ENCODE measurements at regions not wholly inside any gene's neighbourhood (a gene's known extent, or its start where the extent isn't known, plus 50 kb on each side); places are given as distances from the start of the nearest gene placed in this dataset.
"Not testable (repeated sequence)": the region's sequence is repeated elsewhere in the genome, so short reads cannot be mapped to it uniquely, and the experiment has no call there.

DNA sequence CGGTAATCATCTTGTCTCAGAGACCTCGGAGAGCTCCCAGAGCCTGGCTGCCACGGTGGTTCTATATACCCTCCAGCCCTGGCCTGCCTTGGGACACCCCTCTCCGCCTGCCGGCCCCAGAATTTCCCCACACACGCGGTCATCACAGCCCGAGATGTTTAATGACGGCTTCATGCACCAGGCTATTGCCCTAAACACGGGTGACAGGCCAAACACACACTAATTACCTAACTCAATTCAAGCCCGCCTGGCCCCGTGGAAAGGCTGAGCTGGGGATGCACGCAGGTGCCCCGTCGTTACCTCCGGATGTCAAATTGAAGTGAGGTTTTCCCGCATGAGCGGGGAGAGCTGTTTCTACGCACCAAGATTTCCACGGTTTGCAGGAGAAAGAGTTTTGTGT is 72.9 kb upstream of the PPP2R3B start:
- Histone ChIP-seq H3K4me3 (ENCODE audit: low read length in 2 of 2) (no peak overlapping the region), H3K9me3 (ENCODE audit: control insufficient read depth in 2 of 2, insufficient read depth in 1 of 2, low read length in 1 of 2) (peaks cover 0 to 5% of the 10 kb centered on the region in 2 donors), H3K27me3 (ENCODE audit: control insufficient read depth in 2 of 2, insufficient read depth in 1 of 2, low read length in 1 of 2) (no peaks in the 10 kb centered on the region), H3K36me3 (ENCODE audit: control insufficient read depth in 2 of 2, insufficient read depth in 2 of 2, low read length in 1 of 2) (no peaks in the 10 kb centered on the region), H3K27ac (ENCODE audit: low read depth in 1 of 2, low read length in 1 of 2) (no peak overlapping the region), H3K4me1 (ENCODE audit: control insufficient read depth in 2 of 2, insufficient read depth in 2 of 2, low read length in 2 of 2) (no peaks in the 10 kb centered on the region)
- WGBS: 88% methylated on average over 20 of the region's 20 CpGs
- no peak for DNase-seq (ENCODE audit: low read depth in 6 of 9, low spot score in 9 of 9)

DNA sequence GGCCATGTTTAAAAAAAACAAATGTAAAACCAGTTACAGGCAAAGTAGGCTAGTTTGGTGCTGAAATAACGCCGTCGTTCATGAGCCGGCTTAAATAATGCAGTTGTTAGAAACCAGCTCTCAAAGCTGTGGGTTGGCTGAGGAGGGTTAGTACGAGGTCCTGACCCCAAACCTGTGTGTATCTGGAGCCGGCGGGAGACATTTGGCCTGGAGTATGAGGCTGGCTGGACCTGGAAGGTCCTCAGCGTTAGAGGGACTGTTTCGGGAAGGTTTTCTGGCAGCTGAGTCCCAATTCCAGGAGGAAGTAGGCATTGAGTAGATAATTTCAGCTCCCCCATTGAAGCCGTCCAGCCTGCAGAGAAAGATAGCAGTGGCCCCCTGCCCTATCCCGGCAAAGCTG is 73.4 kb upstream of the PPP2R3B start:
- peaks cover 0 to 5% of the 10 kb centered on the region in 2 donors for H3K9me3 ChIP-seq (ENCODE audit: control insufficient read depth in 2 of 2, insufficient read depth in 1 of 2, low read length in 1 of 2)
- WGBS: 89% methylated on average over 11 of the region's 11 CpGs
- no peak for DNase-seq (ENCODE audit: low read depth in 6 of 9, low spot score in 9 of 9)
- no peaks in the 10 kb centered on the region for H3K36me3 ChIP-seq (ENCODE audit: control insufficient read depth in 2 of 2, insufficient read depth in 2 of 2, low read length in 1 of 2)
- no peak overlapping the region for H3K4me3 ChIP-seq (ENCODE audit: low read length in 2 of 2)
- H3K27me3 ChIP-seq (ENCODE audit: control insufficient read depth in 2 of 2, insufficient read depth in 1 of 2, low read length in 1 of 2): no peaks in the 10 kb centered on the region
- no peaks in the 10 kb centered on the region for H3K4me1 ChIP-seq (ENCODE audit: control insufficient read depth in 2 of 2, insufficient read depth in 2 of 2, low read length in 2 of 2)
- no peak overlapping the region for H3K27ac ChIP-seq (ENCODE audit: low read depth in 1 of 2, low read length in 1 of 2)

DNA sequence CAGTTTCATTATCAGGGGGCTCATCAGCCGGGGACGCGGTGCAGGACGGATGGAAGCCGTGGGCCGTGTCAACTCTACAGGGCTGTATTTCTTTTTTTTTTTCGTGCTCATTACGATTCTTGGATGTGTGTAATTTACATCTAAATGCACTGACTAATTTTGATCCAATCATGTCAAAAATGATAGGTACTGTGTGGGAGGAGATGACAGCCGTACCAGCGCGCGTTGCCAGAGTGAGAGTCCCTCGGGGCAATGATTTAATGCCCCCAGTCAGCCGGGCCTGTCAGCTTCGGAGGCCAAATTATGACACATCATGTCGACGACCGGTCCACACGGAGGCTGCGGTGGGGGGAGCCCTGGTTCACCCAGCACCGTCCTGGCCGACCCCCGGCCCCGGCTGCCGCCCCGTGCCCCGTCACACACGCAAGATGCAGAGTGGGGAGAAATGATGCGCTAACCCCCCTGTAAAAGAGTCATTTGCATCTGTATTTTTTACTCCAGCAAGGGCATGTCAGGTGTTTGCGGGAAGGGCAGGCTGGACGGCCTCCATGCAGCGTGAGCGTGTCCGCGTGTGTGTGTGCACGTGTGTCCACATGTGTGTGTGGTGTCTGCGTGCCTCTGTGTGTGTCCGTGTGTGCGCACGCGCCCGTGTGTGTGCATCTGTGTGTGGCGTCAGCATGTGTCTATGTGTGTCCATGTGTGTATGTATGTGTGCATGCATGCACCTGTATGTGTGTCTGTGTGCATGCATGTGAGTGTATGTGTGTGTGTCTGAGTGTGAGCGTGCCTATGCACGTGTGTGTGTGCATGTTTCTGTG is 74.3 kb upstream of the PPP2R3B start:
- no peak overlapping the region for H3K4me3 ChIP-seq (ENCODE audit: low read length in 2 of 2)
- WGBS: 95% methylated on average over 45 of the region's 45 CpGs
- H3K27me3 ChIP-seq (ENCODE audit: control insufficient read depth in 2 of 2, insufficient read depth in 1 of 2, low read length in 1 of 2): no peaks in the 10 kb centered on the region
- no peaks in the 10 kb centered on the region for H3K36me3 ChIP-seq (ENCODE audit: control insufficient read depth in 2 of 2, insufficient read depth in 2 of 2, low read length in 1 of 2)
- no peaks in the 10 kb centered on the region for H3K4me1 ChIP-seq (ENCODE audit: control insufficient read depth in 2 of 2, insufficient read depth in 2 of 2, low read length in 2 of 2)
- H3K27ac ChIP-seq (ENCODE audit: low read depth in 1 of 2, low read length in 1 of 2): no peak overlapping the region
- H3K9me3 ChIP-seq (ENCODE audit: control insufficient read depth in 2 of 2, insufficient read depth in 1 of 2, low read length in 1 of 2): peaks cover 0 to 5% of the 10 kb centered on the region in 2 donors
- DNase-seq (ENCODE audit: low read depth in 6 of 9, low spot score in 9 of 9): no peak

DNA sequence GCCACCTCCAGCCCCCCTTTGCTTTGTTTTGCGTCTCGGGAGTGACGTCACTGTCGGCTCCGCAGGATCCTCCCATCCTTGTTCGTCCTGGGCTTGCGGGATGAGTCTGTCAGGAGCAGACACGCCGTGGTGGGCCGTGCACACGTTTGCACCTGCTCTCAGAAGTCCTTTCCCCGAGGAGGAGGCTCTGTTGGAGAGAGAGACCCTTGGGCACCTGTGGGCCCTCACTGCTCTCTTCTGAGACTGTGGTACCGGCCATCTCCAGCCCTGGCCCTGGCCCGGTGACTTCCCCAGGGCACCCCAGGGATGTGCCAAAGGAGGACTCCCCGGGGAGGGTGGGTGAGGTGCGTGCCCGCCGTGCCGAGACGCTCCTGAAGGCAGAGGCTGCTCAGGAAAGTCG is 76.1 kb upstream of the PPP2R3B start:
- WGBS: 96% methylated on average over 21 of the region's 21 CpGs

DNA sequence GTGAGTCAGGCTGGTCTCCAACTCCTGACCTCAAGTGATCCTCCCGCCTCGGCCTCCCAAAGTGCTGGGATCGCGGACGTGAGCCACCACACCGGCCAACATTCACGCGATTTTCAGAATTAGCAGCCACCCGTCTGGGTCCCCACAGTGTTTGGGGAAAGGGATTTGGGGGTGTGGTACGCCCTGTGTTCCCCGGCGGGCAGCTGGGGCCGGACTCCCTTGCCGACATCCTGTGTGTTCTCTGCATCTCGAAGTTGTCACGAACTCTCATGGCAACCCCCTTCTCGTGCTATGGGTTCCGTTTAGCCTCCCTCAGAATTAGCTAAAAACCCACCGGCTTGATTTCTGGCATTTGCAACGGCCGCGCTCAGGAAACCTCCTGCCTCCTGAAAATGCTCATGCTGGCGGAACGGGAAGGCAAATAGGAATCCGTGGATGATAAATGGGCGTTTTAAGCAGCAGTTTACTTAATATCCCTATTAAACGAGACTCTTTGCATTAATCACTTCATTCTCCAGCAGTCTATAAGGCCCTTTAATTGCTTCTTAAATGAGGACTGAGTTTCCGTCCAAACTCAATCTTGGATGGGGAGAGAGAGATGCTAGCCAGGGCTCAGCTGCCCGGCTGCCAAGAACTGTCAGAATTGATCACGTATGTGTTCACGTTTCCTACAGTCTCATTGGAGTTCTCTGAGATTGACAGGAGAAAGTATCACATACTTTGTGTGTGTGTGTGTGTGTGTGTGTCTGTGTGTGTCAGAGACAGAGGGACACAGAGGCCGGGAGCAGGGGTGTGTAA is 78.9 kb upstream of the PPP2R3B start:
- 95% methylated on average over 32 of the region's 32 CpGs for WGBS
- H3K4me1 ChIP-seq (ENCODE audit: control insufficient read depth in 2 of 2, insufficient read depth in 2 of 2, low read length in 2 of 2): no peaks in the 10 kb centered on the region
- no peaks in the 10 kb centered on the region for H3K36me3 ChIP-seq (ENCODE audit: control insufficient read depth in 2 of 2, insufficient read depth in 2 of 2, low read length in 1 of 2)
- no peak overlapping the region for H3K27ac ChIP-seq (ENCODE audit: low read depth in 1 of 2, low read length in 1 of 2)
- H3K4me3 ChIP-seq (ENCODE audit: low read length in 2 of 2): no peak overlapping the region
- DNase-seq (ENCODE audit: low read depth in 6 of 9, low spot score in 9 of 9): no peak
- no peaks in the 10 kb centered on the region for H3K27me3 ChIP-seq (ENCODE audit: control insufficient read depth in 2 of 2, insufficient read depth in 1 of 2, low read length in 1 of 2)
- peaks cover 3 to 21% of the 10 kb centered on the region in 2 donors for H3K9me3 ChIP-seq (ENCODE audit: control insufficient read depth in 2 of 2, insufficient read depth in 1 of 2, low read length in 1 of 2)

More for the DNA sequence above, 76.1 kb upstream of the PPP2R3B start:
- Histone ChIP-seq H3K4me3 (ENCODE audit: low read length in 2 of 2) (no peak overlapping the region), H3K36me3 (ENCODE audit: control insufficient read depth in 2 of 2, insufficient read depth in 2 of 2, low read length in 1 of 2) (no peaks in the 10 kb centered on the region), H3K27me3 (ENCODE audit: control insufficient read depth in 2 of 2, insufficient read depth in 1 of 2, low read length in 1 of 2) (no peaks in the 10 kb centered on the region), H3K9me3 (ENCODE audit: control insufficient read depth in 2 of 2, insufficient read depth in 1 of 2, low read length in 1 of 2) (peaks cover 1 to 12% of the 10 kb centered on the region in 2 donors), H3K4me1 (ENCODE audit: control insufficient read depth in 2 of 2, insufficient read depth in 2 of 2, low read length in 2 of 2) (no peaks in the 10 kb centered on the region), H3K27ac (ENCODE audit: low read depth in 1 of 2, low read length in 1 of 2) (no peak overlapping the region)
- no peak for DNase-seq (ENCODE audit: low read depth in 6 of 9, low spot score in 9 of 9)

DNA sequence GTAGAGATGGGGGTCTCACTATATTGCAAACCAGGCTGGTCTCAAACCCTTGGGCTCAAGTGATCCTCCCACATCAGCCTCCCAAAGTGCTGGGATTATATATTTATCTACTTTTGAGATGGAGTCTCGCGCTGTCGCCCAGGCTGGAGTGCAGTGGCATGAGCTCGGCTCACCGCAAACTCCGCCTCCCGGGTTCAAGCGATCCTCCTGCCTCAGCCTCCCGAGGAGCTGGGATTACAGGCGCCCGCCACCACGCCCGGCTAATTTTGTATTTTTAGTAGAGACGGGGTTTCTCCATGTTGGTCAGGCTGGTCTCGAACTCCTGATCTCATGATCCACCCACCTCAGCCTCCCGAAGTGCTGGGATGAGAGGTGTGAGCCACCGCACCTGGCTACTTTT is 80.1 kb upstream of the PPP2R3B start:
- not testable (repeated sequence) for H3K4me1 ChIP-seq (ENCODE audit: control insufficient read depth in 2 of 2, insufficient read depth in 2 of 2, low read length in 2 of 2); H3K36me3 ChIP-seq (ENCODE audit: control insufficient read depth in 2 of 2, insufficient read depth in 2 of 2, low read length in 1 of 2); H3K4me3 ChIP-seq (ENCODE audit: low read length in 2 of 2); H3K27me3 ChIP-seq (ENCODE audit: control insufficient read depth in 2 of 2, insufficient read depth in 1 of 2, low read length in 1 of 2); DNase-seq (ENCODE audit: low read depth in 6 of 9, low spot score in 9 of 9); H3K27ac ChIP-seq (ENCODE audit: low read depth in 1 of 2, low read length in 1 of 2)
- peaks cover 3 to 22% of the 10 kb centered on the region in 2 donors for H3K9me3 ChIP-seq (ENCODE audit: control insufficient read depth in 2 of 2, insufficient read depth in 1 of 2, low read length in 1 of 2)
- WGBS: 94% methylated on average over 17 of the region's 17 CpGs

DNA sequence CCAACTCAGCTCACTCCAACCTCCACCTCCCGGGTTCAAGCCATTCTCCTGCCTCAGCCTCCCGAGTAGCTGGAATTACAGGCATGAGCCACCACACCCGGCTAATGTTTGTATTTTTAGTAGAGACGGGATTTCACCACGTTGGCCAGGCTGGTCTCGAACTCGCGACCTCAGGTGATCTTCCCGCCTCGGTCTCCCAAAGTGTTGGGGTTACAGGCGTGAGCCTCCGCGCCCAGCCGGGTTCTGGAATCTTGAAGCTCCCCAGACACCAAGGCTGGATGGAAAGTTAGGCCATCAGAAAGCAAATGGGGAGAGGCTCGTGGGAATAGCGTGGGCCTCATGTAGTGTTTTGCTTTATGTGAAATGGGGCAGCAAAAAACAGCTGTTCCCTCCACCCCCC is 81.0 kb upstream of the PPP2R3B start:
- H3K36me3 ChIP-seq (ENCODE audit: control insufficient read depth in 2 of 2, insufficient read depth in 2 of 2, low read length in 1 of 2); H3K4me1 ChIP-seq (ENCODE audit: control insufficient read depth in 2 of 2, insufficient read depth in 2 of 2, low read length in 2 of 2); H3K27me3 ChIP-seq (ENCODE audit: control insufficient read depth in 2 of 2, insufficient read depth in 1 of 2, low read length in 1 of 2); DNase-seq (ENCODE audit: low read depth in 6 of 9, low spot score in 9 of 9); H3K4me3 ChIP-seq (ENCODE audit: low read length in 2 of 2); H3K27ac ChIP-seq (ENCODE audit: low read depth in 1 of 2, low read length in 1 of 2): not testable (repeated sequence)
- WGBS: 97% methylated on average over 16 of the region's 16 CpGs
- peaks cover 3 to 20% of the 10 kb centered on the region in 2 donors for H3K9me3 ChIP-seq (ENCODE audit: control insufficient read depth in 2 of 2, insufficient read depth in 1 of 2, low read length in 1 of 2)

DNA sequence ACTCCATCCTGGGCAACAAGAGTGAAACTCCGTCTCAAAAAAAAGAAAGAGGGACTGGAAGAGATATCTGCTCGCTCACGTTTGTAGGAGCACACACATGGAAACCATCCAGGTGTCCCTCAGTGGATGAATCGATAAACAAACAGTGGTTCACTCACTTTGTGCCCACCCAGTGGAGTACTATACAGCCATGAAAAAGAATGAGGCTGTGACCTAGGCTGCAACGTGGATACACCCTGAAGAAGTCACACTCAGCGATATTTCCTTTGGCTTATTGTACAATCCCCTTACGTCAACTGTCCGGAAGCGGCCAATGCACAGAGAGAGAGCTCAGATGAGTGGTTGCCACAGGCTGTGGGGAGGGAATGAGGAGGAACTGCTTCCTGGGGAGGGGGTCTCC is 82.3 kb upstream of the PPP2R3B start:
- 95% methylated on average over 9 of the region's 9 CpGs for WGBS
- Histone ChIP-seq H3K9me3 (ENCODE audit: control insufficient read depth in 2 of 2, insufficient read depth in 1 of 2, low read length in 1 of 2) (peaks cover 3 to 16% of the 10 kb centered on the region in 2 donors), H3K4me3 (ENCODE audit: low read length in 2 of 2) (no peak overlapping the region), H3K36me3 (ENCODE audit: control insufficient read depth in 2 of 2, insufficient read depth in 2 of 2, low read length in 1 of 2) (no peaks in the 10 kb centered on the region), H3K27me3 (ENCODE audit: control insufficient read depth in 2 of 2, insufficient read depth in 1 of 2, low read length in 1 of 2) (no peaks in the 10 kb centered on the region), H3K4me1 (ENCODE audit: control insufficient read depth in 2 of 2, insufficient read depth in 2 of 2, low read length in 2 of 2) (no peaks in the 10 kb centered on the region), H3K27ac (ENCODE audit: low read depth in 1 of 2, low read length in 1 of 2) (no peak overlapping the region)
- DNase-seq (ENCODE audit: low read depth in 6 of 9, low spot score in 9 of 9): no peak

DNA sequence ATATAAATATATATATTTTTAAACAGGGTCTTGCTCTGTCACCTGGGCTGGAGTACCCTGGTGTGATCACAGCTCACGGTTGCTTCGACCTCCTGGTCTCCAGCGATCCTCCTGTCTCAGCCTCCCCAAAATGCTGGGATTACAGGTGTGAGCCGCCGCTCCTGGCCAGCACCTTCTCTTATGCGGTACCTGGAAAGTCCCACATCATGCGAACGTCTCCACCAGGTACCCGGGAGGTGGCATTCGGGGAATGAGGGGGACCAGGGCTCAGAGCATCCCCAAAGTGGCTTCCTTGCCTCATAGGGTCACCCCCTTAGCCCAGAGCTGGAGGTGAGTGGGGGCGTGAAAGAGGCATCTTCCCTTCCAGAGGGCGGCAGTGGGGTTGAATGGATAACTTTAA is 84.0 kb upstream of the PPP2R3B start:
- DNase-seq (ENCODE audit: low read depth in 6 of 9, low spot score in 9 of 9): no peak
- Histone ChIP-seq H3K4me1 (ENCODE audit: control insufficient read depth in 2 of 2, insufficient read depth in 2 of 2, low read length in 2 of 2) (no peaks in the 10 kb centered on the region), H3K4me3 (ENCODE audit: low read length in 2 of 2) (no peak overlapping the region), H3K27me3 (ENCODE audit: control insufficient read depth in 2 of 2, insufficient read depth in 1 of 2, low read length in 1 of 2) (no peaks in the 10 kb centered on the region), H3K9me3 (ENCODE audit: control insufficient read depth in 2 of 2, insufficient read depth in 1 of 2, low read length in 1 of 2) (peaks cover 3 to 23% of the 10 kb centered on the region in 2 donors), H3K27ac (ENCODE audit: low read depth in 1 of 2, low read length in 1 of 2) (no peak overlapping the region), H3K36me3 (ENCODE audit: control insufficient read depth in 2 of 2, insufficient read depth in 2 of 2, low read length in 1 of 2) (no peaks in the 10 kb centered on the region)
- WGBS: 97% methylated on average over 12 of the region's 12 CpGs

All from thymus (tissue), 11 donors.